HepG2 (cell line): ENCODE measurements at regions not wholly inside any gene's neighbourhood (a gene's known extent, or its start where the extent isn't known, plus 50 kb on each side); places are given as distances from the start of the nearest gene placed in this dataset.
A peak's percentile ranks its signal among the peaks of the same experiment; 100 is the strongest.

Experiments used
- ADNP ChIP-seq: sonication (generic); formaldehyde crosslinking; IDR thresholded peaks from 2 replicates; pipeline ENCODE4 v1.4.0; 2020; ENCODE audit warnings: missing genetic modification reagents
- AKAP8 ChIP-seq: sonication (generic); formaldehyde crosslinking; IDR thresholded peaks from 2 replicates; pipeline ENCODE4 v1.5.1; 2020; ENCODE audit warnings: mild to moderate bottlenecking, missing genetic modification reagents
- DMAP1 ChIP-seq: IDR thresholded peaks from 2 replicates; pipeline ENCODE4 v1.6.1; 2016
- DNMT1 ChIP-seq: sonication (generic); formaldehyde crosslinking; IDR thresholded peaks from 2 replicates; pipeline ENCODE4 v1.5.1; 2020; ENCODE audit warnings: mild to moderate bottlenecking, missing genetic modification reagents
- GMEB1 ChIP-seq: sonication (generic); formaldehyde crosslinking; IDR thresholded peaks from 2 replicates; pipeline ENCODE4 v1.5.1; 2020; ENCODE audit warnings: missing genetic modification reagents, mild to moderate bottlenecking, borderline replicate concordance
- GMEB2 ChIP-seq: IDR thresholded peaks from 2 replicates; pipeline ENCODE4 v1.6.1; 2016; ENCODE audit warnings: missing biosample characterization, missing genetic modification reagents, low read depth
- IRX3 ChIP-seq: sonication (generic); formaldehyde crosslinking; IDR thresholded peaks from 2 replicates; pipeline ENCODE4 v1.8.1; 2023; ENCODE audit warnings: mild to moderate bottlenecking, low read depth, missing genetic modification reagents, borderline replicate concordance
- KDM5A ChIP-seq: fragments of 200-600 bp; sonication (generic); IDR thresholded peaks from 2 replicates; pipeline ENCODE4 v1.7.0; 2018; ENCODE audit warnings: antibody characterized with exemption, mild to moderate bottlenecking, low read length, borderline replicate concordance
- MEF2D ChIP-seq: sonication (generic); formaldehyde crosslinking; IDR thresholded peaks from 2 replicates; pipeline ENCODE4 v1.5.1; 2020; ENCODE audit warnings: mild to moderate bottlenecking, missing genetic modification reagents
- MIER3 ChIP-seq: IDR thresholded peaks from 2 replicates; pipeline ENCODE4 v1.6.1; 2016; ENCODE audit warnings: missing compliant biosample characterization, borderline replicate concordance
- NAIF1 ChIP-seq: sonication (generic); formaldehyde crosslinking; IDR thresholded peaks from 2 replicates; pipeline ENCODE4 v1.5.0; 2020; ENCODE audit warnings: mild to moderate bottlenecking, missing genetic modification reagents, borderline replicate concordance
- NFATC3 ChIP-seq: sonication (generic); formaldehyde crosslinking; IDR thresholded peaks from 2 replicates; pipeline ENCODE4 v1.5.1; 2020; ENCODE audit warnings: mild to moderate bottlenecking, missing genetic modification reagents
- NFYB ChIP-seq: sonication (generic); formaldehyde crosslinking; IDR thresholded peaks from 2 replicates; pipeline ENCODE4 v1.4.0; 2020; ENCODE audit warnings: missing genetic modification reagents
- NFYC ChIP-seq: IDR thresholded peaks from 2 replicates; pipeline ENCODE4 v1.6.1; 2016; ENCODE audit warnings: missing genetic modification reagents, missing compliant biosample characterization
- RAD21 ChIP-seq: fragments of 450-650 bp; formaldehyde crosslinking; IDR thresholded peaks from 2 replicates; pipeline ENCODE4 v1.5.0; 2020; ENCODE audit warnings: mild to moderate bottlenecking
- SP4 ChIP-seq: sonication (generic); formaldehyde crosslinking; IDR thresholded peaks from 2 replicates; pipeline ENCODE4 v1.8.1; 2023; ENCODE audit warnings: mild to moderate bottlenecking, missing genetic modification reagents
- SRY ChIP-seq: sonication (generic); formaldehyde crosslinking; IDR thresholded peaks from 2 replicates; pipeline ENCODE4 v1.8.0; 2022; ENCODE audit warnings: mild to moderate bottlenecking, missing genetic modification reagents
- TRAFD1 ChIP-seq: sonication (generic); formaldehyde crosslinking; IDR thresholded peaks from 2 replicates; pipeline ENCODE4 v1.5.1; 2020; ENCODE audit warnings: missing genetic modification reagents, mild to moderate bottlenecking, borderline replicate concordance
- XRCC5 ChIP-seq: fragments of 200-400 bp; formaldehyde crosslinking; optimal IDR thresholded peaks from 2 replicates; pipeline ENCODE3; 2017; ENCODE audit warnings: mild to moderate bottlenecking, low read length
- YY1 ChIP-seq: IDR thresholded peaks from 2 replicates; pipeline ENCODE4 v1.6.1; 2011; ENCODE audit warnings: low read length, low read depth, moderate library complexity, mild to moderate bottlenecking; ENCODE audit not compliant: insufficient read depth, insufficient replicate concordance
- ZNF333 ChIP-seq: sonication (generic); formaldehyde crosslinking; IDR thresholded peaks from 2 replicates; pipeline ENCODE4 v1.4.0; 2020; ENCODE audit warnings: mild to moderate bottlenecking, missing genetic modification reagents, borderline replicate concordance
- ZNF354B ChIP-seq: sonication (generic); formaldehyde crosslinking; IDR thresholded peaks from 2 replicates; pipeline ENCODE4 v1.8.0; 2022; ENCODE audit warnings: mild to moderate bottlenecking, missing genetic modification reagents
- ZNF512 ChIP-seq: sonication (generic); formaldehyde crosslinking; IDR thresholded peaks from 2 replicates; pipeline ENCODE4 v1.4.0; 2020; ENCODE audit warnings: mild to moderate bottlenecking, missing genetic modification reagents
- ZNF549 ChIP-seq: sonication (generic); formaldehyde crosslinking; IDR thresholded peaks from 2 replicates; pipeline ENCODE4 v1.5.0; 2020; ENCODE audit warnings: missing genetic modification reagents
- ZNF589 ChIP-seq: sonication (generic); formaldehyde crosslinking; conservative IDR thresholded peaks from 2 replicates; pipeline ENCODE4 v1.8.0; 2022; ENCODE audit warnings: mild to moderate bottlenecking, moderate library complexity, missing genetic modification reagents
- ZNF773 ChIP-seq: sonication (generic); formaldehyde crosslinking; IDR thresholded peaks from 2 replicates; pipeline ENCODE4 v1.4.0; 2020; ENCODE audit warnings: missing genetic modification reagents, borderline replicate concordance

GRCh38 chr5:92969781-92970237, 611.2 kb downstream of the NR2F1-AS1 start (continued):
- TF ChIP-seq ZNF512 (CRISPR knock-in tag), result no peak
- no peak for TF ChIP-seq MEF2D (CRISPR knock-in tag)
- no peak for TF ChIP-seq NFYB (CRISPR knock-in tag)
- no peak for TF ChIP-seq YY1
- no peak for TF ChIP-seq IRX3 (CRISPR knock-in tag)
- no peak for TF ChIP-seq SP4
- TF ChIP-seq GMEB1, result 0 out of 2 replicates have a peak, but pooled peaks have one; percentile 13
- no peak for TF ChIP-seq XRCC5
- TF ChIP-seq ZNF773, result no peak
- TF ChIP-seq NAIF1 (CRISPR knock-in tag), result no peak
- TF ChIP-seq GMEB2 (CRISPR knock-in tag), result no peak
- peak; percentile 32; the same call in 1 of the 2 replicates for TF ChIP-seq MIER3 (CRISPR knock-in tag)
- TF ChIP-seq ADNP (CRISPR knock-in tag), result no peak
- TF ChIP-seq AKAP8 (CRISPR knock-in tag), result no peak
- no peak for TF ChIP-seq RAD21 (CRISPR knock-in tag)
- TF ChIP-seq ZNF354B (CRISPR knock-in tag), result no peak
- no peak for TF ChIP-seq ZNF589
- no peak for TF ChIP-seq NFYC (CRISPR knock-in tag)
- no peak for TF ChIP-seq ZNF333 (CRISPR knock-in tag)
- no peak for TF ChIP-seq DNMT1 (CRISPR knock-in tag)
- no peak for TF ChIP-seq DMAP1 (CRISPR knock-in tag)
- no peak for TF ChIP-seq KDM5A
- TF ChIP-seq NFATC3, result no peak
- no peak for TF ChIP-seq SRY (CRISPR knock-in tag)
- no peak for TF ChIP-seq ZNF549 (CRISPR knock-in tag)
- TF ChIP-seq TRAFD1 (CRISPR knock-in tag), result no peak
